ENCODE measurements at regions not wholly inside any gene's neighbourhood (a gene's known extent, or its start where the extent isn't known, plus 50 kb on each side); places are given as distances from the start of the nearest gene placed in this dataset.

GRCh38 chr6:25223490-25223991 is 55.6 kb upstream of the CARMIL1 start:
- TF ChIP-seq EZH2 (IDR thresholded peaks at IDR 0.05; ENCODE audit: borderline replicate concordance) (no peak), EZH2phosphoT487 (IDR thresholded peaks at IDR 0.05; ENCODE audit: low read depth, severe bottlenecking, unreplicated experiment) (no peak), CTCF (IDR thresholded peaks at IDR 0.05; ENCODE audit: poor library complexity) (peak; percentile 94)

All from hepatocyte (in vitro differentiated cells).